Stimulated activated CD4-positive, alpha-beta T cell treated with anti-CD3 and anti-CD28 coated beads, TNF-alpha, amount 100 ng/mL, for 1 hour (primary cell): ENCODE measurements at regions not wholly inside any gene's neighbourhood (a gene's known extent, or its start where the extent isn't known, plus 50 kb on each side); places are given as distances from the start of the nearest gene placed in this dataset.
"Not testable (repeated sequence)": the region's sequence is repeated elsewhere in the genome, so short reads cannot be mapped to it uniquely, and the experiment has no call there.

Experiments used
- DNase-seq, 3 donors: peaks; one replicate each; pipeline ENCODE4 v3.0.0-alpha.2; 2020; ENCODE audit warnings: low read depth in 3 of 3, low spot score in 1 of 3

- DNase-seq, result no peak
These were observed 212.9 kb upstream of the ARPP21 start for GRCh38 chr3:35426366-35426958.

- no peak for DNase-seq
These were observed 201.9 kb upstream of the ARPP21 start for GRCh38 chr3:35437381-35437780.

- no peak for DNase-seq
These were observed 201.2 kb upstream of the ARPP21 start for GRCh38 chr3:35438101-35438500.

- DNase-seq, result no peak
These were observed 199.7 kb upstream of the ARPP21 start for GRCh38 chr3:35439663-35440062.

GRCh38 chr3:35440826-35441225 is 198.5 kb upstream of the ARPP21 start:
- DNase-seq, result no peak

- no peak for DNase-seq
These were observed 192.4 kb upstream of the ARPP21 start for GRCh38 chr3:35446896-35447295.

- no peak for DNase-seq
These were observed 191.2 kb upstream of the ARPP21 start for GRCh38 chr3:35448121-35448520.

GRCh38 chr3:35448681-35449080 is 190.6 kb upstream of the ARPP21 start:
- no peak for DNase-seq

GRCh38 chr3:35454819-35455218 is 184.5 kb upstream of the ARPP21 start:
- DNase-seq, result not testable (repeated sequence)

- no peak for DNase-seq
These were observed 165.4 kb upstream of the ARPP21 start for GRCh38 chr3:35473956-35474355.

GRCh38 chr3:35482566-35482965 is 156.8 kb upstream of the ARPP21 start:
- DNase-seq, result not testable (repeated sequence)

GRCh38 chr3:35483131-35483530 is 156.2 kb upstream of the ARPP21 start:
- no peak for DNase-seq

GRCh38 chr3:35484929-35485530 is 154.3 kb upstream of the ARPP21 start:
- no peak for DNase-seq

- no peak for DNase-seq
These were observed 153.0 kb upstream of the ARPP21 start for GRCh38 chr3:35486295-35486694.

GRCh38 chr3:35487376-35487775 is 151.9 kb upstream of the ARPP21 start:
- DNase-seq, result no peak

GRCh38 chr3:35488526-35488925 is 150.8 kb upstream of the ARPP21 start:
- no peak for DNase-seq

GRCh38 chr3:35492841-35493240 is 146.5 kb upstream of the ARPP21 start:
- DNase-seq, result no peak

- DNase-seq, result no peak
These were observed 140.7 kb upstream of the ARPP21 start for GRCh38 chr3:35498506-35499210.

- no peak for DNase-seq
These were observed 138.5 kb upstream of the ARPP21 start for GRCh38 chr3:35500641-35501350.

- DNase-seq, result no peak
These were observed 136.6 kb upstream of the ARPP21 start for GRCh38 chr3:35502699-35503098.

GRCh38 chr3:35505181-35505580 is 134.1 kb upstream of the ARPP21 start:
- DNase-seq, result no peak

GRCh38 chr3:35505772-35506171 is 133.6 kb upstream of the ARPP21 start:
- DNase-seq, result no peak
